ENCODE measurements at regions not wholly inside any gene's neighbourhood (a gene's known extent, or its start where the extent isn't known, plus 50 kb on each side); places are given as distances from the start of the nearest gene placed in this dataset.

GRCh38 chr16:51759329-51759728 lies 608.3 kb upstream of the SALL1 start:
- DNase-seq, result no peak

GRCh38 chr16:51757921-51758479 lies 606.9 kb upstream of the SALL1 start:
- DNase-seq, result no peak

- no peak for DNase-seq
Measured at GRCh38 chr16:51757505-51757904, 606.4 kb upstream of the SALL1 start.

- DNase-seq, result no peak
Measured at GRCh38 chr16:51757124-51757470, 606.0 kb upstream of the SALL1 start.

- no peak for DNase-seq
Measured at GRCh38 chr16:51756447-51757123, 605.5 kb upstream of the SALL1 start.

- no peak for DNase-seq
Measured at GRCh38 chr16:51755577-51756355, 604.7 kb upstream of the SALL1 start.

GRCh38 chr16:51755039-51755501 lies 604.0 kb upstream of the SALL1 start:
- DNase-seq, result no peak

GRCh38 chr16:51753467-51754127 lies 602.5 kb upstream of the SALL1 start:
- DNase-seq, result no peak

GRCh38 chr16:51752438-51752995 lies 601.4 kb upstream of the SALL1 start:
- DNase-seq, result no peak

GRCh38 chr16:51747329-51747728 lies 596.3 kb upstream of the SALL1 start:
- DNase-seq, result no peak

- DNase-seq, result no peak
Measured at GRCh38 chr16:51734220-51734619, 583.1 kb upstream of the SALL1 start.

- no peak for DNase-seq
Measured at GRCh38 chr16:51733181-51733580, 582.1 kb upstream of the SALL1 start.

- no peak for DNase-seq
Measured at GRCh38 chr16:51731160-51731559, 580.1 kb upstream of the SALL1 start.

- no peak for DNase-seq
Measured at GRCh38 chr16:51723036-51723724, 572.1 kb upstream of the SALL1 start.

GRCh38 chr16:51722467-51722866 lies 571.4 kb upstream of the SALL1 start:
- no peak for DNase-seq

GRCh38 chr16:51719376-51719775 lies 568.3 kb upstream of the SALL1 start:
- DNase-seq, result no peak

- DNase-seq, result no peak
Measured at GRCh38 chr16:51716195-51716594, 565.1 kb upstream of the SALL1 start.

GRCh38 chr16:51713502-51713901 lies 562.4 kb upstream of the SALL1 start:
- DNase-seq, result no peak

- no peak for DNase-seq
Measured at GRCh38 chr16:51710905-51711563, 560.0 kb upstream of the SALL1 start.

GRCh38 chr16:51710186-51710585 lies 559.1 kb upstream of the SALL1 start:
- DNase-seq, result no peak

- no peak for DNase-seq
Measured at GRCh38 chr16:51708861-51709260, 557.8 kb upstream of the SALL1 start.

- DNase-seq, result no peak
Measured at GRCh38 chr16:51707666-51708065, 556.6 kb upstream of the SALL1 start.
